GM21786 (cell line): ENCODE measurements at regions not wholly inside any gene's neighbourhood (a gene's known extent, or its start where the extent isn't known, plus 50 kb on each side); places are given as distances from the start of the nearest gene placed in this dataset.
"Not testable (repeated sequence)": the region's sequence is repeated elsewhere in the genome, so short reads cannot be mapped to it uniquely, and the experiment has no call there.

Experiments
- ATAC-seq: cut with Tn5 transposase; IDR thresholded peaks from one replicate; pipeline ENCODE4 v1.9.1; 2021; ENCODE audit not compliant: unreplicated experiment

DNA sequence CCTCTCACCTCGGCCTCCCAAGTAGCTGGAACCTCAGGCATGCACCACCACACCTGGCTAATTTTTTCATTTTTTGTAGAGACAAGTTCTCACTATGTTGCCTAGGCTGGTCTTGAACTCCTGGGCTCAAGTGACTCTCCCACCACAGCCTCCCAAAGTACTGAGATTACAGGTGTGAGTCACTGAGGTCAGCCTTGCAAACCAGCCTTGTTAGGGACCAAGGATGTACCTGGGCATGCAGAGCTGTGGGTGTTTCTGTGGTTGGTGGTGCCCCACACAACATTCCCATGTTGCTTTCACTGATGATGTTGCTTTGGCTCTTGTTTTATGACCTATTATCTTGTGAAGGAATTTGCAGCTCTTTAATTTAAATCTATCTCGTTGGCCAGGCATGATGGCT lies 54.8 kb downstream of the OTUD1 start:
- no peak for ATAC-seq

DNA sequence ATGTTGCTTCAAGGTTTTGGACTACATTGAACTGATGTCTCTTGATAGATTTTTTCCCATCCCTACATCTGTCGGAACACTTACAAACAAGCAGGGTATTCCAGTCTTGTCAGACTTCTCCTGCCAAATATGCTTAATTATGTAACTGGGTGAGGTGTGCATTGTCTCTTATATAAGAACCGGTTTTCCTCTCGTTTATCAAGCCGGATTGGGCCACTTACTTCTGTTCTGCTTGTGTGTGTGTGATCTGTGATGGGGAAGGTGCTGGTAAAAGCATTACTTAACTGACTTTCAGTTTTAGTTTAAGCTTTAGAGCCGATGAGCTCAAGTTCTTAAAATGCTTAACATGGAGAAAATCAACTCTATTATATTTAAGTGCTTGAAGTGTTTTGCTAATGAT lies 57.9 kb downstream of the OTUD1 start:
- no peak for ATAC-seq

DNA sequence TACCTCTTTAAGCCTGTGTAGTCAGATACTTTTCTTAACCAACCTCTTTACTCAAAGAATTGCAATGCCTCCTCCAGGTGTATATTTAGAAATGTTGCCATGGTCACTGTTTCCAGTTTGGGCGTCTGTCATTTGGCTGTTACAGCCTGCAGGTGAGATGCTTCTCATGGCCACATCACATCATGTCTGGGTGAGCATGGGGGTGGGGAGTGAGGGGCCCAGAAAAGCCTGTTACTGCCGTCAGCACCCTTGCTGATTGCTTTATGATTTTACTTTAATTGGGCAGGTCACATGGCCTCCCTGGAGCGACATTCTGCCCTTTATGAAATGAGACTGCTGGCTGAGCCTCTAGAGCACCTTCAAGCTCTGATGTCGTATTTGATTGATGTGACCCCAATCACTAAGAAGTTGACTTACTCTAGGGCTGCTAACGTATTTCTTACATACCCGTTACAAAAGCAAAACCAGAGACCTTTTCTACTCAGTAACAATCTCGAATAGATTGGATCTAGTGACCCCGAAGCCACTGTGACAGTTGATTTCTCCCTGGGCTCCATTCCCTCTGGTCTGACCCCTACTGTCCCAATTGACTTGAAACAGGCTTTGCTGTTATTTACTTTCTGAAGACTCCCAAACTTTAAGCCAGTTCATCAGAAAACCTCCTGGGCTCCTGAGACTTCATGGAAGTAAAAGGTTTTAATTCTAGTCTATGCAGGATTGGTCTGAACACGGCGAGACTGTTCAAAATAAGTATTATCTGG lies 60.7 kb downstream of the OTUD1 start:
- ATAC-seq: no peak

DNA sequence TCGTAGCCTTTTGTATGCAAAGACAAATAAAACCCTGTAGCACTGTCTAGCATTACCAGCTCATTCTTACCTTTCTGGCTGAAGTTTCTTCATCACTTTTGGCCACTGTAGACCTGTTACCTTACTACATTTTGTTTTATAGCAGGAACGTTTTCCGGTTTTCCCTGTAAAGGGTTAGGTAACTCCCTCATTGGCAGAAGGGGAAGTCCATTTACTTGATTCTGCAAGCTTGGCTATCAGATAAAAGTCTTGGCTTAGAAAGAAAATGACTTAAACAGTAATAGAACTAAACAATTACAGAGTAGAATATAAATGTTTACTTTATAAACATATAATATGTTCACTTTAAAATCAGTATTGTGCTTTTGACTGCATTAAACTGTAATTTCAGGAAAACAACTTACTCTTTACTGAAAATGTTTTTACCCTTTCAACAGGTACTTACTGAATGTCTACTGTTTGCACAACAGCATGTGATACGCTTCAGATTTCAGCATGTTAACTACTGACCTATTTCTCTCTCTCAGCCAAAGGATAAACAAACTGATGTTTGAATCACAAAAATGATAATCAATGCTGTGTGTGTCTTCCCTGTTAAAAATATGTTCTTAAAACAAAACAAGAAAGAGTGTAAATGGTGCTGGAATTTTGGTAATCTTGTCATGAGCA lies 67.1 kb downstream of the OTUD1 start:
- no peak for ATAC-seq

DNA sequence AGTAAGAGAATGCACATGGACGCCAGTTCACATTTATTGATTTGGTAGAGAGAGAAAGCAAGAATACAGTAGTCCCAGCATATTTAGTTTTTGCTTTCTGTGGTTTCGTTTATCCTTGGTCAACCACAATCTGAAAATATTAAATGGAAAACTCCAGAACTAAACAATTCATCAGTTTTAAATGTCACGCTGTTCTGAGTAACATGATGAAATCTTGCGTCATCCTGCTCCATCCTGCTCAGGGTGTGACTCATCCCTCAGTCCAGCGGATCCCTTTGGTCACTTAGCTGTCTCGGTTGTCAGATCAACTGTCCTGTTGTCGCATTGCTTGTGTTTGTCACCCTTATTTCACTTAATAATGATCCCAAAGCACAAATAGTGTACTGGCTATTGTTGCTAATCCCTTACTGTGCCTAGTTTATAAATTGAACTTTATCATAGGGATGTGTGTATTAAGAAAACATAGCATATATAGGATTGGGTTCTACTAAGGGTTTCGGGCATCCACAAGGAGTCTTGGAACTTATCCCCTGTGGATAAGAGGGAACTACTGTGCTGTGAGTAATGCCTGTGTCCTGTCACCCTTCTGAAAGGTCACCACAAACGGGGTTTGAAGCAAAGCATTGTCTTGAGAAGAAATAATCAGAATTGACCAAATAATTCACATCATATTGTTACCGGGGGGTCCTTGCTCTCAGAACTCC lies 73.6 kb downstream of the OTUD1 start:
- no peak for ATAC-seq

DNA sequence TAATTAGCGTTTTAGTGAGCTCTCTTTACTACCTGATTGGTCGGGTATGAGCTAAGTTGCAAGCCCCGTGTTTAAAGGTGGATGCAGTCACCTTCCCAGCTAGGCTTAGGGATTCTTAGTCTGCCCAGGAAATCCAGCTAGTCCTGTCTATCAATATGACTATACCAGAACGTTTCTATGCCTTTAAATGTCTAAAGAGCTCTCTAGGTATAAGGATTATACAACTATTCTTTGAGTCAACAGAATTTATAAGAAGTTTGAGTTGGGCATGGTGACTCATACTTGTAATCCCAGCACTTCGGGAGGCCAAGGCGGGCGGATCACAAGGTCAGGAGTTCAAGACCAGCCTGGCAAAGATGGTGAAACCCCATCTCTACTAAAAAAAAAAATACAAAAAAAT lies 74.7 kb downstream of the OTUD1 start:
- not testable (repeated sequence) for ATAC-seq

DNA sequence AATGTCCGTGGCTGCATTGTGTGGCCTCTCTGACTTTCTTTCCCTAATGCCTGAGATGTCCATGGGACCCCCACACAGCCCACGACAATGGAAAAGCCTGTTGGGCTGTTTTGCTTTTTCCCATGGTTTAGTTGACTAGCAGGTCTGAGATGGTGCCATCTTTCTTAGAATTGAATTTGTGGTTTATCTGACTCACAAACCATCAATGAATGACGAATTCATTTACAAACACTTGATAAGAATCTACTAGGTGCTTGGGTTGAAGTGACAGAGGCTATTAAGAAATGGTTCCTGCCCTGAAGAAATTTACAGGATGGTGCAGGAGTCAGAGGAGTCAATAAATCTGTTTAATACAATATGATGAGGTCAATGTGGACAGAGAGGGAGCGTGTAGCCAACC lies 75.4 kb downstream of the OTUD1 start:
- no peak for ATAC-seq

DNA sequence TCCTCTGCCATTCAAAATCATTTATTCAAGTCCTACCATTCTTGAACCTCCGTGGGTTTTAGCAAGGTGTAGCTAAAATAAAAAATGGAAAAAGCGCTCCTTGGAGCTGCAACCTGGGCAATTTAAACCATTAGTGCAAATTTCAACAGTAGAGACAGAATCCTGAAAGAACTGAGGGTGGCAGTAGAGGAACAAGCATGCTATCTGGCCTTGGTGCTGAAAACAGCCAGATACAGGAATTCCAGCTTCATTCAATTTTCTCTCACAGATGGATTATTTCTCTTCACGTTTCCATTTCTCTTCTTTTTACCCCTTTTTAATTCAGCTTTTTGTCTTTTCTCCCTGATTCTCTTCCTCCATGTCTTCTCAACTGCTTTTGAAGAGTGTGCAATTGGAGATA lies 77.7 kb downstream of the OTUD1 start:
- ATAC-seq: no peak

DNA sequence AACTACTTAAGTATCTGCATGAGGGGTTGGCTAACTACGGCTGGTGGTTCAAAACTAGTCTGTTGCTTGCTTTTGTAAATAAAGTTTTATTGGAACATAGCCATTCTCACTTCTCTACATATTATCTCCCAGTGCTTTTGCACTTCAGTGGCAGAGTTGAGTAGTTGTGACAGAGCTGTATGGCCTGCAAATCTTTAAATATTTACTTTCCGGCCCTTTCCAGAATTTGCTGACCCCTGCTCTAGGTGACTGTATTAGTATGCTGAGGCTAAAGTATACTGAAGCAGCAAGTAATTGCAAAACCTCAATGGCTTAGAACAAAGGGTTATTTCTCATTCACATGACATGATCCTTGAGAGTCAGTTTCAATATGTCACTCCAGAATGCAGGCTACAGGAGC lies 78.3 kb downstream of the OTUD1 start:
- ATAC-seq: no peak

DNA sequence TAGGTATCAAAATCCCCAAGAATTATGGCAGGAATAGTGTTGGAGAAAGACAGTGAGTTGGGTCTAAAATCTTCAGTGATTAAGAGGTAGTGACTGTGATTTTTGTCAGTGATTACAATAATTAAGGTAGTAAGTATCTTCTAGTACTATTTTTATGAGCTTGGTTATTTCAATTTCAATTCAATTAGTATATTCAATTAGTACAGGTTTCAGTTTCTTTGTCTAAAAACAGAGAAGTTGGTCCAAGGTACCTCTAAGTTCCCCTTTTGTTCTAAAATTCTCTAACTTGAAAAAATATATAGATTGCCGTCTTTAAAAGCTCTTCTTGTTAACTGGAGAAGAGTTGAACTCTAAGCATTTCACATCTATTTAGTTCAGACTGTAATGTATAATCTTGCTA lies 82.9 kb downstream of the OTUD1 start:
- no peak for ATAC-seq

DNA sequence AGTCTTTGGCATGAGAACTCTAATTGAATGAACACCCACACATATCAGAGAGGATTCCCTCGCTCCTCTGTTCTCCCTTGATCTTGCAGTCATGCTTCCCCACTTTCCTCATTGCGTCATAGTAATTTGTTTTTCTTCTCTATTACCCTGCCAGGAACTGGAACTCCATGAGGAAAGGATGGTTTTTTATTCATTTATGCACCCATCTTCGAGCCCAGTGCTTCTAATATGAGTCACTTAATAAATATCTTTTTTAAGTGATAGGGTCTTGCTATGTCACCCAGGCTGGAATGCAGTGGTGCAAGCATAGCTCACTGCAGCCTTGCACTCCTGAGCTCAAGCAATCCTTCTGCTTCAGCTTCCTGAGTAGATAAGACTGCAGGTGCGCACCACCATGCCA lies 83.5 kb downstream of the OTUD1 start:
- ATAC-seq: no peak

DNA sequence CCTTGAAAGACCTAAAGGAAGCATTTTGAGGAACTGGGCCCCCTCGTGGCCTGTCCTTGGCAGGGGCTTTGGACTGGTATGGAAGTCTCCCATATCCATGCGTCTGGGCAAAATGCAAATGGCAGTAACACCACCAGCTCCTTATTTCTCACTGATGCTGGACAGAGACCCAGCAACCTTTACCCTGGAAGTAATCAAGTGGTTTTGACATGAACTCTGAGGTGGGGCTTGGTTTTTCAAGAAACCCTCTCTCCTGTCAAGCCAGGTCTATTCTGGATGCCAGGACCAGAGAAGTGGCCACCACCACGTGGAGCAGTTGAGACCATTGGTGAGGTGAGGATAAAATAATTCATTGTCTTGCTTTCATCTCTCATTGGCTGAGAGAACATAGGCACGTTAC lies 84.4 kb downstream of the OTUD1 start:
- ATAC-seq: no peak

DNA sequence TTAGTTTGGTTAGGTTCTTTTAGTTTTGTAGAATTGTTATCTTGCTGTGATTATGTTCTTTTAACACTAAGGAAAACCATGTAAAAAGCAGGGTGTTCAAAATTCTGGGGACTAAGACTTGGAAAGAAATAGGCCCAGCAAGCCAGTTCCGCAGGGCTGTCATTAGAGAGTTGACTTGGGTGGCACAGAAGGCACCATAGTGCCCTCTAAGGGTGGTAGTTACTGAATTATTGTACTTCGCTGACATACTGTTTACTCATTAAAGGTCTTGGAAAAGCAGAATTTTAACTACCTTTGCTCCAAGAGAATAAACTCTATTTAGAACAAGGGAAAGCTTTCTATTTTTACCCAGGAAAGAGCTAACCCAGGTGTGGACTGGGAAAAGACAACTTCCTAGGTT lies 86.5 kb downstream of the OTUD1 start:
- ATAC-seq: no peak

DNA sequence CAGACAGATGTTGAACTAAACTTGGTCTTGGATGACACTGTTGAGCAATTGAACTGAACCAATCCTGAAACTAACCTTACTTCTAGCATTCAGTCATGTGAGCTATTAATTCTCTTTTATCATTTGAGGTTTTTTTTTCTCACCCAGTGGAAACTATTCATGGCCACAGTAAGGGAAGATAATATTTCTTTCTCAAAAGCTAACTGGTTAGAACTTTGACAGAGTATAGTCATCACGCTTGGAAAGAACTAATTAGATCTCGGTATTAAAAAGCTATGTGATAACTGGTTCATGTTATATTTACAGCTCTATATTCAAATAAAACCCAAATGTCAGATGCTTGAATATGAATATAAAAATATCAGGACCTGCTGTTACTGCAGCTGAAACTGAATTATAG lies 89.5 kb downstream of the OTUD1 start:
- ATAC-seq: no peak

DNA sequence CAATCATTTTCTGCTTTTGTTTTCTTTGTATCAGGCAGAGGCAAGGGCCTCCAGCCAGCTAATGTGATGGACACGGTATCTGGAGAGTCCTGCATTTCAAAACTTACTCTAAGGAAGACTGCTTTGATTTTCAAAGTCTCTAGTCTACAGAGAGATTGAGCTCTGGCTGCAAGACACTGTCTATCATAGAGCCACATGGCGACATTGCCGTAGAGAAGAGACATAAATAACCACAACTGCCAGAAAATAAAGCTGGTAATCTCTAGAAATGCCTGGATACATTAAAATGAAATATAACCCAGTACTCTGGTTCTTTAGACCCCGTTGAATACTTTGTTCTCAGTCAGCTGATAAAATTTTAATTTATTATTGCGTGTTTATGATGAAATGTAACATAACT lies 90.8 kb downstream of the OTUD1 start:
- ATAC-seq: no peak

DNA sequence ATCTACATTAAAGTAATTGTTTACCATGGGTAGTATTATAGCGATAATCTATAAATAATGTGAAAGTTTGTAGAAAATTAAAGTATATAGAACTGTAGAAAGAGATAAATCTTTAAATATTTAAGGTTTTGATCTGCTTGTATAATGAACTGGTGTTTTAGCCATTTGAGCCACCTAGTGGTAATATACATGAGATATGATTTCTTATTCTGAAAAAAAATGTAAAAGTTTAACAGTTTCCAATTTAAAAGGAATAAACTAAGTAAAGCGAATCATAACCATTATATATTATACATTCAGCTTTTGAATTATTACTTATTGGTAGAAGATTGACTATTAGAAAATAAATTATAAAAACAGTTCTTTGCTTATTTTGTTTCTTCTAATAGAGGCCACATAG lies 91.2 kb downstream of the OTUD1 start:
- ATAC-seq: no peak

DNA sequence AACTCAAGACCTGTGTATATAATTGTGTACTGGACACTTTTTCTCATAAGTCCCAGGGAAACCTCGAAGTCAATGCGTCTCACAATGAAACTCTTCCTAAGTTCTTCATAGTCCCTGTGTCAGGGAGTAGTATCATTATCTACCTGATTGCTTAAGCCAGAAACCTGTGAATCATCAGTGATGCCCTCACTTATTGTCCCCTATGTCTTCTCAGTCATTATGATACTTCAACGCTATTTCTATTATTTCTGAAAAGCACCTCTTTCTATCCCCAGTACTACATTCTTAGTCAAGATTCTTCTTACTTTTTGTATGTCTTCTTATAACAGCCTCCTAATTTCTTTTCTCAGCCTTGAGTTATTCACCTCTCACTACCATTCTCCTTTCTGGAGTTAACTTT lies 94.3 kb downstream of the OTUD1 start:
- ATAC-seq: no peak

DNA sequence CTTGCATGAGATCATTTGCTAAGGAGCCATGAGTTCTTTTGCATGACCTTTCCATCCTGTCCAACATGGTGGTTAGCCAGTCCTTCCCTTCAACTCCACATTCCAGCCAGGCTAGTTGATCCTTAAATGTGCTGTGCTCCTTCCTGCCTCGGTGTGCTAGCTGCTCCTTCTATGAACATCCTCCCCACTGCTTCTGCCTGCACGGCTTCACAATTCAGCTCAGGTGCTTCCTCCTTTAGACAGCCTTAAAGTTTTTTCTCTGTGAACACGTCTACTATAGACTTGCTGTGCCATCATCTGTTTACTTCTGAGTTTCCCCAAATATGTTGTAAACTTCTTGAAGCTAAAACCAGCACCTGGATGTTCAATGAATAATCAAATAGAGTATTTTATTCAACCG lies 95.5 kb downstream of the OTUD1 start:
- no peak for ATAC-seq

DNA sequence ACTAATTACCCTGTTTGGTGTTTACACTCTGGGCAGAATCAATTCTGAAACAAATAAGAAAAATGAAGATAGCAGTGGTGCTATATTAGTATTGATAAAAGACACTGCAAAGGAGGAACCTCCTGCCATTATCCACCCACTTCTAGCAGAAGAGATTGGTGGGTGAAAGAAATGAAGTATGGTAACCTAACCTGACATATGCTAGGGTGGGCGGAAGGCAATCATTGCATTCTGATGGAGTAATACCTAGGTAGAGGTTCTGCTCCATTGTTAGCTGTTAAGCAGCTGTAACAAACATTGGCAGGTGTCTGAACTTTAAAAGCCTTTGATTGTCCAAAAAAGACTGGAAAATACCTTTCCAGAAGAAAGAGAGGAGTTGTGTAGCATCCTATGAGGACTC lies 95.9 kb downstream of the OTUD1 start:
- no peak for ATAC-seq

DNA sequence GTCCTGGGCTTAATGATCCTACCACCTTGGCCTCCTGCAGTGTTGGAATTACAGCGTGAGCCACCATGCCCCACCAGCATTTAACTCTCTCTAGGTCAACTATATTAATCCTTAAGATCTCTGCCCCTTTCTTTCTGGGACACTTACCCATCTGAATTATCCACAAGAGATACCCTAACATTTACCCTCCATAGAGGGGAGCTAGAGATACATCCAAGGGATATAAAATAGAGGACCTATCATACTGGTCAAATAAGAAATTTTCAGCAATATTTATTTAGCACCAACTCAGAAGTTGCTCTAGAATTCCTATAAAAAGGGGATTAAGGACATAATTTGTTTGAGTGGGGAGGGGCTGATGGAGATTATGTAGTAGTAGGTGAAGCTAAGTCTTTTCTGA lies 96.5 kb downstream of the OTUD1 start:
- ATAC-seq: no peak

DNA sequence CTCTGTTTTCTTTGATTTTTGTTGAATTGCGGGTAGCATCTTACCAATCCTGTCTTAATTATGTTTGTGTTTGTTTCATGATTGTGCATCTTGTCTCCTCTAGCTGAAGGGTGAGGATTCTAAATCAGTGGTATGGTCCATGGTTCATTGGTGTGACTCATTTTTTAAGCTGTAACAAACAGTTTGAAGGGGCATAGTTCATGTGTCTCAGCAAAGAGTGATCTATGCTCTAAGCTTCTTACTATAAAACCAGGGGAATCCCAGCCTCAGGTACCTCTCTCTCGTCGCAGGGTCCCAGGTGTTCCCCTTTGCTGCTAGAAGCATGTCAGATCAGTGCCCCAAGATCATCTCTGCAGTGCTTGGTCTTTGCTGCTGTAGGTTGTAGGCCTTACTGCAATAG lies 100.1 kb downstream of the OTUD1 start:
- ATAC-seq: no peak

DNA sequence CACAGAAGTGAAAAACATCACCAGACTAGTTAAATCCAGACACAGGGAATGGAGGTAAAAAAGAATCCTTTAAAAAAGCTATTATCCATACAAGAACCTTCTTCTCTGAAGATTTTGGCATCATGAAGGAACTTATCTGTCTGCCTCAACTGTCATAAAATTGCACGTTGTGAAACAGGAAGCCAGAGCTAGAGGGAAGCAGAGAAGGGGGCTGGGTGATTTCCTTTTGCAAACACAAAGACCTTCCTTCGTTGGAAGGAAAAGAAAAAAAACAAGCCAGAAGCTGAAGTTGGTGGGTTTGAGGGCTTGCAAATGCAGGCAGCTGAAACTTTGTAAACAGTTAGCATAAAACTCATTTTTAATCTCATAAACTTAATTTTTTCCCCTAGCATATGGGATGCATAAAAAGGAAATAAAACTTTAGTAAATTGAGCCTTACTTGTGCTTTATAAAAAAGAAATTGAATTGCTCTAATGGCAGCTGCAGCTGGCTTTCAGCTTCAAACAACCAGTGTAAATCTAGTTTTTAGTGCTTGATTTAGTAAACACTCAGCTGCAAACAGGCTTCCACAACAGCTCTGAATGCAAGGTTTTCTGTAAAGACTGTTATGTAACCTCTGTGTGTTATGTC lies 101.6 kb downstream of the OTUD1 start:
- no peak for ATAC-seq
